ENCODE measurements at regions not wholly inside any gene's neighbourhood (a gene's known extent, or its start where the extent isn't known, plus 50 kb on each side); places are given as distances from the start of the nearest gene placed in this dataset.

GRCh38 chr6:44529146-44529905, 141.8 kb downstream of the CDC5L start:
- no peak for DNase-seq (ENCODE audit: low read depth, low spot score)
- in situ Hi-C loops (cut with HindIII; ENCODE audit: low pct_unique_long_range_greater_than_20kb, low sequenced_read_pairs): no loop called here

- no peak for DNase-seq (ENCODE audit: low read depth, low spot score)
- in situ Hi-C loops (cut with HindIII; ENCODE audit: low pct_unique_long_range_greater_than_20kb, low sequenced_read_pairs): no loop called here
These were observed 142.9 kb downstream of the CDC5L start for GRCh38 chr6:44530209-44530909.

DNA sequence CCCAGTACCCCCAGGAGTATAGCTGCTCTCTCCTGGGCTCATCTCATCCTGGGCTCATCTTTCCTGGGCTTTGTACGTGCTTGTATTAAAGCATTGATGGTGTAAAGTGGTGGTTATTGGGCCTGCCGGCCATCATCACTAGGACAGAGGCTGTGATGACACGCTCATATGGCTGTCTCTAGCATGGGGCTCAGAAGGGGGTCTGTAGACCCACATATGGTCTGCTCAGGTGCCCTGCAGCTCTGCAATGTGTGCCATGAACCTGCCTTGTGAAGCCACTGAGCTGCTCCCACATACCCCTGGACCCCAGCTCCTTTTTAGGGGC, 143.4 kb downstream of the CDC5L start:
- no peak for DNase-seq (ENCODE audit: low read depth, low spot score)
- in situ Hi-C loops (cut with HindIII; ENCODE audit: low pct_unique_long_range_greater_than_20kb, low sequenced_read_pairs): no loop called here

- DNase-seq (ENCODE audit: low read depth, low spot score): peak; percentile 43
- in situ Hi-C loops (cut with HindIII; ENCODE audit: low pct_unique_long_range_greater_than_20kb, low sequenced_read_pairs): no loop called here
These were observed 144.0 kb downstream of the CDC5L start for GRCh38 chr6:44531442-44532015.

- no peak for DNase-seq (ENCODE audit: low read depth, low spot score)
- in situ Hi-C loops (cut with HindIII; ENCODE audit: low pct_unique_long_range_greater_than_20kb, low sequenced_read_pairs): no loop called here
These were observed 145.9 kb downstream of the CDC5L start for GRCh38 chr6:44533421-44533820.

GRCh38 chr6:44534291-44534690, 146.8 kb downstream of the CDC5L start:
- in situ Hi-C loops (cut with HindIII; ENCODE audit: low pct_unique_long_range_greater_than_20kb, low sequenced_read_pairs): no loop called here
- DNase-seq (ENCODE audit: low read depth, low spot score): no peak

DNA sequence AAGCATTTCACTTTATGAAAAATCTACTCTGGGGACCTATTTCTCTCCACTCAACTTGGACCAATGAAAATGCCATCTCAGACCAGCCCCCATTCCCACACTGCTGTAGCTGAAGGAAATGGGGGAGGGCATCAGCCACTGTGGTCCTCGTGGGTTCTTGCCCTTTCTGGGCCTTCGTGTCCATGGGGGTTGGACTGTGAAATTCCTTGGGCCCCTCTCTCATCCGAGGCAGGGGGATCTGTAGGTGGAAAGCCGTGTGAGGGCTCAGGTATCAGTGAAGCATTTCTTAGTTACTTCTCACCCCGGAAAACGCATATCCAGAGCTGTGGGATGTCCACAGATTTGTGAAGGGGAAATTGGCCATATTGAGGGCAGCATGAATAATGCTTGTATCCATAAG, 147.9 kb downstream of the CDC5L start:
- no peak for DNase-seq (ENCODE audit: low read depth, low spot score)
- in situ Hi-C loops (cut with HindIII; ENCODE audit: low pct_unique_long_range_greater_than_20kb, low sequenced_read_pairs): no loop called here

DNA sequence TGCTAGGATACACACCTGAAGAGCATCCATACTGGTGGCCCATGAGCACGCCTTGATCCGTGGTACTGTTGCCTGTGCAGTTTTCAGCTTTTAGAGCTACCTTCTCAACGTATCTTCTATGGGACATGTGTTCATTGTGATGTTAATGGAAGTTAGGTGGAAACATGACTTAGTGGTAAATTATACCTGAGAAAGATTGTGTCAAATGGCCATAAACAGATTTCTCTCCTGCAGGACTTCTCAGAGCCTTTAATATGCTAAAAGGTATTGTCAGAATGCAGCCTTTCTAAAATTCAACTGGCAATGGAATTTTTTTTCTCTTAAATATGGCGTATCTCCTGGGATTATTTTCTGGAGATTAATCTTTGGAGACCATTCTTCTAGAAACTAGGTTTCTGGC, 148.5 kb downstream of the CDC5L start:
- in situ Hi-C loops (cut with HindIII; ENCODE audit: low pct_unique_long_range_greater_than_20kb, low sequenced_read_pairs): no loop called here

DNA sequence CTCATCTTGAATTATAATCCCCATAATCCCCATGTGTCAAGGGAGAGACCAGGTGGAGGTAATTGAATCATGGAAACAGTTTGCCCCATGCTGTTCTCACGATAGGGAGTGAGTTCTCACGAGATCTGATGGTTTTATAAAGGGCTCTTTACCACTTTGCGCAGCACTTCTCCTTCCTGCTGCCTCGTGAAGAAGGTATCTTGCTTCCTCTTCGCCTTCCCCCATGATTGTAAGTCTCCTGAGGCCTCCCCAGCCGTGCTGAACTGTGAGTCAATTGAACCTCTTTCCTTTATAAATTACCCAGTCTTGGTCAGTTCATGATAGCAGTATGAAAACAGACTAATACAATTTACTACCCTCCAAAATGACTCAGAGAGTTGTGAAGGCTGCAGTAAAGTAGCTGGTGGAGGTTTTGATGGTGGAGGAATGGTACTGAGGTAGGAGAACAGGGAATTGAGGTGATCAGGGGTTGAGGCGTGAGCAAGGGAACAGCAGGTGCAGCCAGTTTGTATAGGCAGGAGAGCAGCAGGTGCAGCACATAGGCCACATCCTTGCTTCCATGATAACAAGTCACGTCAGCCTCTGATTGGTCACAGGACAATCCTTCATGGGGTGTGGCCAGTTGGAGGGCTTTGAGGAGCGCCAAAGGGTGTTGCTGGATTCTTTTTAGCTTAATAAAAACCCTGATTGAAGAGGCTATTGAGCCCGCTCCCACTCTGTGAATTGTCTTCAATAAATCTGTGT, 150.0 kb downstream of the CDC5L start:
- in situ Hi-C loops (cut with HindIII; ENCODE audit: low pct_unique_long_range_greater_than_20kb, low sequenced_read_pairs): no loop called here
- DNase-seq (ENCODE audit: low read depth, low spot score): no peak

More for the DNA sequence above, 148.5 kb downstream of the CDC5L start:
- no peak for DNase-seq (ENCODE audit: low read depth, low spot score)

DNA sequence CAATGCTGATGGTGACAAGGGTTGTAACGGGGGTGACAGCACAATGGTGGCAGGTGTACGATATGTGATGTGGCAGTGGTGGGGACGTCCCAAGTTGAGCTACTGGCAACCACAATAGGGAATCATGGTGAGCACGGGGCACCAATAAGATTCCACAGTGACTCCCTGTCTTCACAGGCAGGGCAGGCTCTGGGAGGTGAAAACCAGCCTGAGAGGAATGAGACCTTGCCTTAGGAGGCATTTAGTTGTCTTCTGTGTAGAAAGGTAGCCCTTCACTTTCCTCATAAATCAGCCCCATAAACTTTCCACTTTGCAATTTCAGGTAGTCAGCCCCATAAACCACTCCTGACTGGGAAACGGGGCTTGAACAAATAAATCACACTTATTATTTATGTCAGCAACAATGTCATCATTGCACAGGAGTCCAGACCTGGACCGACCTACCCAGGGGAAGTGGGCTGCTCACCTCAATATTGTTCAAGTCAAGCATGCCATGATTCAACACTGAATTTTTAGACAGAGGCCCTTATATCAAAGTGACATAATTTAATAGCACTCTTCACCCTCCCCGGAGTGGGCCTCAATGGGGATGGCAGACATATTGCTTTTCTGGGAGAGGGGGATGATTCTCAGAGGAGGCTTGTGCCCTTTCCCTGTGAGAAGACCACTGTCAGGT, 150.8 kb downstream of the CDC5L start:
- DNase-seq (ENCODE audit: low read depth, low spot score): no peak
- in situ Hi-C loops (cut with HindIII; ENCODE audit: low pct_unique_long_range_greater_than_20kb, low sequenced_read_pairs): no loop called here

- in situ Hi-C loops (cut with HindIII; ENCODE audit: low pct_unique_long_range_greater_than_20kb, low sequenced_read_pairs): no loop called here
- DNase-seq (ENCODE audit: low read depth, low spot score): no peak
These were observed 151.3 kb downstream of the CDC5L start for GRCh38 chr6:44538807-44539201.

- no peak for DNase-seq (ENCODE audit: low read depth, low spot score)
- in situ Hi-C loops (cut with HindIII; ENCODE audit: low pct_unique_long_range_greater_than_20kb, low sequenced_read_pairs): no loop called here
These were observed 152.3 kb downstream of the CDC5L start for GRCh38 chr6:44539701-44540355.

DNA sequence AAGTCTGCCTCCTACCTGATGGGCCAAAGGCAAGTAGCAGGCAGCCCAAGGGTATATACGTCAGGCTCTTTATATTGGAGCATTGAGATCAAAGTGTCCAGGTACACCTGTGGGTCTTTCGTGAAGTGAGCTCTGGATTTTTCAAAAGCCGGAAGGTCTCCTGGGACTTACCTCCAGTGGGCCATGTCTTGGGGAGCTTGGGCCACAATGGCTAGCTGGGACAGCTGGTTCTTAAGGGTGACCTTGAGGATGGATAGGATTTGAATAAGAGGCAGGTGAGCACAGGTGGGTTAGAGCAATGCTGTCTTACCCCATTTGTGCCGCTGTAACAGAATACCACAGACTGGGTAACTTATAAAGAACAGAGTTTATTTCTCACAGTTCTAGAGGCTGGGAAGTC, 153.4 kb downstream of the CDC5L start:
- in situ Hi-C loops (cut with HindIII; ENCODE audit: low pct_unique_long_range_greater_than_20kb, low sequenced_read_pairs): no loop called here
- DNase-seq (ENCODE audit: low read depth, low spot score): no peak

GRCh38 chr6:44542401-44543116, 155.1 kb downstream of the CDC5L start:
- no peak for DNase-seq (ENCODE audit: low read depth, low spot score)
- in situ Hi-C loops (cut with HindIII; ENCODE audit: low pct_unique_long_range_greater_than_20kb, low sequenced_read_pairs): no loop called here

GRCh38 chr6:44543664-44544063, 156.2 kb downstream of the CDC5L start:
- DNase-seq (ENCODE audit: low read depth, low spot score): no peak
- in situ Hi-C loops (cut with HindIII; ENCODE audit: low pct_unique_long_range_greater_than_20kb, low sequenced_read_pairs): no loop called here

GRCh38 chr6:44545224-44545623, 157.7 kb downstream of the CDC5L start:
- in situ Hi-C loops (cut with HindIII; ENCODE audit: low pct_unique_long_range_greater_than_20kb, low sequenced_read_pairs): no loop called here

GRCh38 chr6:44548319-44548718, 160.8 kb downstream of the CDC5L start:
- in situ Hi-C loops (cut with HindIII; ENCODE audit: low pct_unique_long_range_greater_than_20kb, low sequenced_read_pairs): no loop called here
- DNase-seq (ENCODE audit: low read depth, low spot score): no peak

More at GRCh38 chr6:44545224-44545623, 157.7 kb downstream of the CDC5L start:
- DNase-seq (ENCODE audit: low read depth, low spot score): no peak
